PFSK-1 (cell line): ENCODE measurements at regions not wholly inside any gene's neighbourhood (a gene's known extent, or its start where the extent isn't known, plus 50 kb on each side); places are given as distances from the start of the nearest gene placed in this dataset.

ENCODE experiments used
- POLR2AphosphoS5 ChIP-seq: IDR thresholded peaks from 2 replicates; pipeline ENCODE4 v1.6.1; 2012; ENCODE audit warnings: low read depth, mild to moderate bottlenecking, control low read depth, low read length, moderate library complexity
- SIN3A ChIP-seq: IDR thresholded peaks from 2 replicates; pipeline ENCODE4 v1.6.1; 2012; ENCODE audit warnings: mild to moderate bottlenecking, low read length, moderate library complexity, borderline replicate concordance; ENCODE audit not compliant: insufficient read depth
- TAF1 ChIP-seq: IDR thresholded peaks from 2 replicates; pipeline ENCODE4 v1.6.1; 2012; ENCODE audit warnings: low read length, control low read depth, borderline replicate concordance; ENCODE audit not compliant: insufficient read depth
- TF ChIP-seq, protein P1 (sequence below), 2 experiments: IDR thresholded peaks; 2 replicates each; pipeline versions ENCODE4 v1.6.1 to v1.8.0; 2011 to 2012; ENCODE audit warnings: low read depth in 2 of 2, low read length in 2 of 2, control low read depth in 1 of 2, inconsistent platforms in 1 of 2, mild to moderate bottlenecking in 1 of 2, moderate library complexity in 1 of 2; ENCODE audit not compliant: insufficient read depth in 1 of 2

GRCh38 chr7:136665878-136666509 is 202.5 kb upstream of the CHRM2 start:
- TF ChIP-seq, protein P1, sequence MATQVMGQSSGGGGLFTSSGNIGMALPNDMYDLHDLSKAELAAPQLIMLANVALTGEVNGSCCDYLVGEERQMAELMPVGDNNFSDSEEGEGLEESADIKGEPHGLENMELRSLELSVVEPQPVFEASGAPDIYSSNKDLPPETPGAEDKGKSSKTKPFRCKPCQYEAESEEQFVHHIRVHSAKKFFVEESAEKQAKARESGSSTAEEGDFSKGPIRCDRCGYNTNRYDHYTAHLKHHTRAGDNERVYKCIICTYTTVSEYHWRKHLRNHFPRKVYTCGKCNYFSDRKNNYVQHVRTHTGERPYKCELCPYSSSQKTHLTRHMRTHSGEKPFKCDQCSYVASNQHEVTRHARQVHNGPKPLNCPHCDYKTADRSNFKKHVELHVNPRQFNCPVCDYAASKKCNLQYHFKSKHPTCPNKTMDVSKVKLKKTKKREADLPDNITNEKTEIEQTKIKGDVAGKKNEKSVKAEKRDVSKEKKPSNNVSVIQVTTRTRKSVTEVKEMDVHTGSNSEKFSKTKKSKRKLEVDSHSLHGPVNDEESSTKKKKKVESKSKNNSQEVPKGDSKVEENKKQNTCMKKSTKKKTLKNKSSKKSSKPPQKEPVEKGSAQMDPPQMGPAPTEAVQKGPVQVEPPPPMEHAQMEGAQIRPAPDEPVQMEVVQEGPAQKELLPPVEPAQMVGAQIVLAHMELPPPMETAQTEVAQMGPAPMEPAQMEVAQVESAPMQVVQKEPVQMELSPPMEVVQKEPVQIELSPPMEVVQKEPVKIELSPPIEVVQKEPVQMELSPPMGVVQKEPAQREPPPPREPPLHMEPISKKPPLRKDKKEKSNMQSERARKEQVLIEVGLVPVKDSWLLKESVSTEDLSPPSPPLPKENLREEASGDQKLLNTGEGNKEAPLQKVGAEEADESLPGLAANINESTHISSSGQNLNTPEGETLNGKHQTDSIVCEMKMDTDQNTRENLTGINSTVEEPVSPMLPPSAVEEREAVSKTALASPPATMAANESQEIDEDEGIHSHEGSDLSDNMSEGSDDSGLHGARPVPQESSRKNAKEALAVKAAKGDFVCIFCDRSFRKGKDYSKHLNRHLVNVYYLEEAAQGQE (IDR thresholded peaks at IDR 0.05; ENCODE audit: insufficient read depth in 1 of 2, low read depth in 2 of 2, low read length in 2 of 2), result no peak
- no peak for TF ChIP-seq POLR2AphosphoS5
- no peak for TF ChIP-seq TAF1
- TF ChIP-seq SIN3A, result no peak
